NB4 (cell line): ENCODE measurements at regions not wholly inside any gene's neighbourhood (a gene's known extent, or its start where the extent isn't known, plus 50 kb on each side); places are given as distances from the start of the nearest gene placed in this dataset.

Experiments
- CTCF ChIP-seq: IDR thresholded peaks from one replicate; pipeline ENCODE4 v1.5.1; 2012; ENCODE audit warnings: low read depth, low read length
- MAX ChIP-seq: IDR thresholded peaks from 2 replicates; pipeline ENCODE4 v1.6.1; 2011; ENCODE audit warnings: low read depth, low read length
- MYC ChIP-seq: IDR thresholded peaks from 2 replicates; pipeline ENCODE4 v1.6.1; 2011; ENCODE audit warnings: low read depth, low read length
- POLR2A ChIP-seq: IDR thresholded peaks from 2 replicates; pipeline ENCODE4 v1.6.1; 2011; ENCODE audit warnings: mild to moderate bottlenecking; ENCODE audit not compliant: insufficient read length; ENCODE audit errors: extremely low read depth

- TF ChIP-seq CTCF (no peak), MYC (no peak), POLR2A (no peak), MAX (no peak)
These were observed 121.3 kb upstream of the MGMT start for GRCh38 chr10:129345763-129346162.
